NCI-H1417 treated with DMSO at 0.1 percent for 48 hours (cell line): ENCODE measurements at regions not wholly inside any gene's neighbourhood (a gene's known extent, or its start where the extent isn't known, plus 50 kb on each side); places are given as distances from the start of the nearest gene placed in this dataset.

Experiments
- DNase-seq: peaks from one replicate; lab custom pipeline; 2025; lab: John Stamatoyannopoulos, UW

GRCh38 chr5:164392531-164392930, 887.1 kb downstream of the MAT2B start:
- no peak for DNase-seq

- no peak for DNase-seq
Measured at GRCh38 chr5:164394686-164395194, 889.3 kb downstream of the MAT2B start.

- DNase-seq: no peak
Measured at GRCh38 chr5:164412531-164412930, 907.1 kb downstream of the MAT2B start.

- no peak for DNase-seq
Measured at GRCh38 chr5:164420161-164420560, 914.7 kb downstream of the MAT2B start.

- no peak for DNase-seq
Measured at GRCh38 chr5:164422400-164422799, 917.0 kb downstream of the MAT2B start.

DNA sequence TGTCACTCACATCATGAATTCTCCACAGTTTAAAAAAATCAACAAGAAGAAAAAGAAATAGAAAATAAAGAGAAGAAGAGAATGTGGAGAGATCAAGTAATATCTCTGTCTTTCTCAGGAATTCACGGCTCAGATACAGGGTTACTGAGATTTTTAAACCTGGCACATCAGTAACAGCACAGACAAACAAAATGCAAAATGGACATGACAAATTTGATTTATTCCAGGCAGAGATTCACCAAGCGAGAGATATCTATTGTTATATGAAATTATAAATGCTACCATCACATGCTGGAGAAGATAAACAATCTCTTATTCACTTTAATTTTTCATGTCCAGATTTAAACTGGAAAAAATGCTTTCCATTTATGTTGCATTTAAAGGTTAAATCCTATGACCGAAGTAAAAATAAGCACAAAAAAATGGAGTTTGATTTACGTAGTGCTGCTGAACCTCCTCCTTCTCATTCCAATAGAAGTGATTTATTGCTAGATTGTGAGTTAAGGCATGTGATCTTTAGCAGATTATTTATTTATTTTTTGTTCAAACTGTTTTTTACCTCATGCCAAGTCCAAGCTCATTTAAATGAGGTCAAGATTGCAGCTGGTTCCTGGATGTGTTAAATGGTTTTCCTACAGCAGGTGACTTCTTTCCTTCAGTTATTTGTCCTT, 926.4 kb downstream of the MAT2B start:
- DNase-seq: no peak

GRCh38 chr5:164433106-164433870, 927.9 kb downstream of the MAT2B start:
- no peak for DNase-seq

GRCh38 chr5:164435576-164435975, 930.2 kb downstream of the MAT2B start:
- DNase-seq: no peak

DNA sequence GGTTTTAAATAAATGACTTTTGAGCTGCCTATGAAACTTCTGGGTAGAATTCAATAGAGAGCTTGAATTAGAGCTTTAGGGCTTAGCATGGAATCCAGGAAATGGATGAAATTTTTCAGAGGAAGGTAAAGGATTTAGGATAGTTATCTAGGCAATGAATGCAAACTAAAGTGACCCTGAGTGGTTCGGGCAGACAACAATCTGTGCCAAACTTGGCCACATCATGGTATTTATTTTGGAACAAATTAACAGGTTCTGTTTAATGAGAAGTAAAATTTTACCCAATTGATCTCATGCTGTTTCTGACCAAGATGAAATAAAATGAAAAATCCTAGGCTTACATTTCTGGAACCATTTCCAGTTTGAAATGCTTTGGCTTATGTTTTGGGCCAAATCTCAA, 934.4 kb downstream of the MAT2B start:
- DNase-seq: no peak

GRCh38 chr5:164449460-164449859, 944.0 kb downstream of the MAT2B start:
- DNase-seq: no peak

DNA sequence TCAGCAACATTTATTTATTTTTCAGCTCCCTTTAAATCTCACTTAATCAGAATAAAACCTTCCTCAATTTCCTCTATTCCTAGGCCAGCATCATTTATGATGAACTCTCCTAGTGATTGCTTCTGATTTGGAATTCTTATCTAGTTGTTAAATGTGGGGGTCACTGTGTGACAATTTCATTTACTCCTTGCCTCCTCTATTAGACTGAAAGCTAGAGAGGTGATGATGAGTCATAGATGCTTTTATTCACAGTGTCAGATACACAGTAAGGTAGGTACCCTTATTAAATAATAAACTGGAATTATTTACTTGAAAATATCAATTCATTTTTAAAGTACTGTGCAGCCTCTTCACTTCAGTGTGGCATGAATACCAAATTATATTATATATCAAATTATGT, 960.6 kb downstream of the MAT2B start:
- no peak for DNase-seq

- DNase-seq: no peak
Measured at GRCh38 chr5:164470312-164470711, 964.9 kb downstream of the MAT2B start.

GRCh38 chr5:164472165-164472564, 966.7 kb downstream of the MAT2B start:
- DNase-seq: no peak

- DNase-seq: no peak
Measured at GRCh38 chr5:164475339-164475977, 970.0 kb downstream of the MAT2B start.

DNA sequence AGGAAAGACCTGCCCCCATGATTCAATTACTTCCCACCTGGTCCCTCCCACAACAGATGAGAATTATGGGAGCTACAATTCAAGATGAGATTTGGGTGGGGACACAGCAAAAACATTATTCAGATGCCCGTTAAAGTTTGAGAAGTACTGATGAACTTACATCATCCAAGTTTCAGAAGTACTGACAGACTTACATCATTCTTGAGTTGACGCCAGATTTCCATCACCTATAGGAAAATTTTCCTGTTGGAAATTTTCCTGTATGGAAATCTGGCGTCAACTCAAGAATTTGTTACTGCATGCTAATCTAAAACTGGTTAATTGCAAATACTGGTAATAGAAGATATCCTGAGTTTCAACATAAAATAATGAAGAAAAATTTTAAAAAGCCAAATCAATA, 975.9 kb downstream of the MAT2B start:
- no peak for DNase-seq

DNA sequence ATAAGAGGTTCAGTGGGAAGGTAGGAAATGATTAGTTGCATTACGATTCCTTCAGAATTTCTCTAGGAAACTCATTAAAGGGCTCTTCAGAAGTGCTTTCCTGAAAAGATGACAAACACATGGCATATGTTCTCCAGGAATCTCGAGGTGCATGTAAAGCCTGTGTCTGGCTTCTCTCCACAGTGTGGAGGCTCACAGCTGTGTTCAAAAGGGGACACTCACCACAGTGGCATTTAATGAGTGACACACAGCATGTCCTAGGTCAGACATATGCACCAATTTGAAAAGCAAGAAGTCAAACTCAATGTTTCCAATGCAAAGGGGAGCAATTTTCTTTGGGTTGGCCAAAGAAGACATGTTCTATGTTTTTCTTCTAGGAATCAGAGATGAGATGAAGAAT, 976.9 kb downstream of the MAT2B start:
- no peak for DNase-seq

DNA sequence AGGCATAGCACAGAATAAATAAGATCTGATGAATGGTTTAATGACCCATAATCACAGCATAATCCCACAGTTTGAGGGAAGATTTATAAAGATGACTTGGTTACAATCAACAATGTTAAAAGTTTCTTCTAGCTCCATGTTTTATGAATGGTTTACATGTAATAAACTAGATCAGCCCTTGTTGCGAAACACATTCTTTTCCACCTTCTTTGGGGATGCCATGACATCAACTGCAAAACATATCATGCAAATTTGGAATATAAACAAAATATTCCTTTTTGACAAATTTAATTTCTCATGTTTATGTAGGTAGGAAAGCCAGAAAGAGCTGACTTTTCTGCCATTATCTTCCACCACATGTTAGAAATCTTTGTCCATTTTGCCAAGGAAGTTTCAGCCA, 979.5 kb downstream of the MAT2B start:
- DNase-seq: no peak

DNA sequence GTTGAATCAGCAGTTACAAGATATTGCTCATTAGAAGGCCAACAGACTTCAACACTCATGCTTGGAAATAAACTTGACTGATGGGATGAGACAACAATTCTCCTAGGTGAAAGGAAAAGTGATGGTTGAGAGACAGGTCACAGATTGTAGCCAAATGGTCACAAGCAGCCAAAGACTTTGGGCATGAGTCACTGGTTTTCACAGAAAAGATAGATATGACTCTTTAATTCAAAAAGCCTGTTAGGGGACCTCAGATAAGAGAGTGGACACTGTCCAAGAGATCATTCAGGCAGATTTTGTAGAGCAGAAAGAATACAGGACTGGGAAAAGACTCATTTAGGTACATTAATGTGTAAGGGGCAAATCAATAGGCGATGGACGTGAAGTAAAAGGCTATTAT, 982.5 kb downstream of the MAT2B start:
- no peak for DNase-seq

GRCh38 chr5:164497311-164498064, 992.1 kb downstream of the MAT2B start:
- no peak for DNase-seq

GRCh38 chr5:164498438-164498837, 993.0 kb downstream of the MAT2B start:
- no peak for DNase-seq

DNA sequence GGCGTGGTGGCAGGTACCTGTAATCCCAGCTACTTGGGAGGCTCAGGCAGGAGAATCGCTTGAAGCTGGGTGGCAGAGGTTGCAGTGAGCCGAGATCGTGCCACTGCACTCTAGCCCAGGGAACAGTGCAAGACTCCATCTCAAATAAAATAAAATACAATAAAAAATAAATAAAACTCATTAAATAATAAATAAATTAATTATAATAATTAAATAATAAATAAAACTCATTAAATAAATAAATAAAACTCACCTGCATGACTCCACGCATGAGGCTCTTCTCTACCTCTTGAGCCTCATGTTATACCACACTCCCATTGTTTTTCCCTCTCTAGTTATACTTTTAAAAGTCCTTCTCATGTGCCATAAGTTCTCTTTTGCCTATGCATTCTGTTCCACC, 995.4 kb downstream of the MAT2B start:
- DNase-seq: no peak

DNA sequence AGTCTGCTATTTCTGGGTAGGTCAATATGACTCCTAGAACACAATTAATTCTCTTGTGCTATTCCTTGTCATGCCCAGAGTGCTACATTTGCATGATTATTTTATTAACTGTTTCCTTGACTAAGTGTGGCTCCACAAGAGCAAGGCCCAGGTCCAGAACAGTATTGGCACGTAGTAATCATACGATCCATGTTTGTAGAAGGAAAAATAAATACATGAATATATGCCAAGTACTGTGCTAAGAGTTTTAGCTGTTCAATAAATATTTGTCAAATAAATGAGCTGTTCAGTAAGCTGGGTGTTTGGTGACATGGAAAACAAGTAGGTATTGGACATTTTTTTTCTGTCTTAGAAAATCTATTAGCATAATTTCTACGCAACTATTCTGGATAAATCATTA, 995.9 kb downstream of the MAT2B start:
- no peak for DNase-seq
